Suppressor macrophage (primary cell): ENCODE measurements at regions not wholly inside any gene's neighbourhood (a gene's known extent, or its start where the extent isn't known, plus 50 kb on each side); places are given as distances from the start of the nearest gene placed in this dataset.

Source experiments
- DNase-seq, 4 experiments: peaks; one replicate each; pipeline ENCODE4 v3.0.0-alpha.2; 2020 to 2022

GRCh38 chr2:169426069-169426663 lies 53.1 kb upstream of the BBS5 start:
- DNase-seq, result no peak

DNA sequence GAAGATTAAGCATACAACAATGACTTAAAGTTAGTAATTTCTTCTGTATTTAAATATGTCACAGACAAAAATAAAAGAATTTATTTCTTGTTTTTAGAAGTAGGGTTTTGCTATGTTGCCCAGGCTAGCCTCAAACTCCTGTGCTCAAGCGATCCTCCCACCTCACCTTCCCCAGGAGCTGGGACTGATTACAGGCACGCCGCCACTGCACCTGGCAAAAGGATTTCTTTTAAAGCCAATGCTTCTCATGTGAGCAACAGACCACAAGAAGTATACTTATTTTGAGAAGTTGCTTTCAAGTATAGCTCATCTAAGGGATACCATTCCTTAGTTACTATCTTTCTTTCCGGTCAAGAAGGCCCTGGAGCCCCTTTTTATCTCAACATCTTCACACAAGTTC lies 57.2 kb upstream of the BBS5 start:
- no peak for DNase-seq

GRCh38 chr2:169415233-169415748 lies 53.0 kb upstream of the LRP2 start:
- DNase-seq, result peak in 3 of 4 experiments; percentile 12 to 41 (median 27)
